ENCODE measurements at regions not wholly inside any gene's neighbourhood (a gene's known extent, or its start where the extent isn't known, plus 50 kb on each side); places are given as distances from the start of the nearest gene placed in this dataset.

- no peak for TF ChIP-seq REST (IDR thresholded peaks at IDR 0.05; ENCODE audit: borderline replicate concordance)
These were observed 70.6 kb downstream of the HMHB1 start (continued) for GRCh38 chr5:143882520-143882919.

GRCh38 chr5:143886096-143886495, 74.1 kb downstream of the HMHB1 start:
- H3K4me3 ChIP-seq (ENCODE audit: low read length): no peak overlapping the region
- no peak overlapping the region for H2AFZ ChIP-seq (ENCODE audit: low read depth, low read length)
- H3K4me2 ChIP-seq (ENCODE audit: low read length): no peak overlapping the region
- no peaks in the 10 kb centered on the region for H3K36me3 ChIP-seq (ENCODE audit: insufficient read depth, low read length)
- H3F3A ChIP-seq (ENCODE audit: insufficient read depth, low read length, poor library complexity, severe bottlenecking): no peaks in the 10 kb centered on the region
- H3K9me2 ChIP-seq (ENCODE audit: insufficient read depth, low read length): no peaks in the 10 kb centered on the region
- H3K9me3 ChIP-seq (ENCODE audit: low read length): no peaks in the 10 kb centered on the region
- H3K27ac ChIP-seq (ENCODE audit: low read length): no peak overlapping the region
- no peaks in the 10 kb centered on the region for H3K27me3 ChIP-seq (ENCODE audit: insufficient read depth, low read depth, low read length)
- H3K9ac ChIP-seq (ENCODE audit: low read length): no peak overlapping the region
- no peak for TF ChIP-seq CTCF (IDR thresholded peaks at IDR 0.05; ENCODE audit: poor library complexity, severe bottlenecking)
- TF ChIP-seq MXI1 (conservative IDR thresholded peaks at IDR 0.05; ENCODE audit: poor library complexity, severe bottlenecking): no peak
- no peak for TF ChIP-seq EP300 (conservative IDR thresholded peaks at IDR 0.05; ENCODE audit: poor library complexity, severe bottlenecking)
- TF ChIP-seq EZH2 (IDR thresholded peaks at IDR 0.05; ENCODE audit: borderline replicate concordance, insufficient read depth, low read length, poor library complexity, severe bottlenecking): no peak
- TF ChIP-seq TAF1 (IDR thresholded peaks at IDR 0.05; ENCODE audit: low read depth): no peak
- no peak for TF ChIP-seq SMC3 (conservative IDR thresholded peaks at IDR 0.05; ENCODE audit: poor library complexity)
- TF ChIP-seq REST (IDR thresholded peaks at IDR 0.05; ENCODE audit: borderline replicate concordance): no peak
- H4K20me1 ChIP-seq (ENCODE audit: insufficient read depth): no peaks in the 10 kb centered on the region
- H3K79me2 ChIP-seq (replicated peaks; ENCODE audit: insufficient read depth, low read length): no peaks in the 10 kb centered on the region

Data from neural cell (in vitro differentiated cells).